ENCODE measurements at regions not wholly inside any gene's neighbourhood (a gene's known extent, or its start where the extent isn't known, plus 50 kb on each side); places are given as distances from the start of the nearest gene placed in this dataset.
"Not testable (repeated sequence)": the region's sequence is repeated elsewhere in the genome, so short reads cannot be mapped to it uniquely, and the experiment has no call there.

GRCh38 chr1:213585402-213585801 lies 402.4 kb upstream of the PROX1 start:
- no peak for DNase-seq (ENCODE audit: low spot score)

- no peak for DNase-seq (ENCODE audit: low spot score)
These were observed 401.7 kb upstream of the PROX1 start for GRCh38 chr1:213585959-213586586.

DNA sequence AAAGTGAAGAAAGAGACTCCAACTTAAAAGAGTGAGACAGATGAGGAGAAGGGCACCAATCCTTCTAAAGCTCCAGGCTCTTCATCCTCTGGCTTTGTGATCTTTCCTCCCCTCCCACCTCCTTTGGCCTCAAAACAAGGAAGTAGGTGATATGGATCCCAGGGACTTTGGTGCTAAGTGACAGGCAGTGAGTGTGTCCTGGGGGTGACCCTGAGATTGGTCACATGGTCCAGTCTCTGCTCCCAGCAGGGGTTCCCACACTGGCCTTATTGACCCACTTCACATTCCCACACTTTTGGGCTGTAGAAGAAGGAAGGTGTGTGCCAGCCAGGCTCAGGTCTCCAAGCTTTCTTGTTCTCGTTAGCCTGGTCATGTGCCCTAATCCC lies 401.2 kb upstream of the PROX1 start:
- no peak for DNase-seq (ENCODE audit: low spot score)

DNA sequence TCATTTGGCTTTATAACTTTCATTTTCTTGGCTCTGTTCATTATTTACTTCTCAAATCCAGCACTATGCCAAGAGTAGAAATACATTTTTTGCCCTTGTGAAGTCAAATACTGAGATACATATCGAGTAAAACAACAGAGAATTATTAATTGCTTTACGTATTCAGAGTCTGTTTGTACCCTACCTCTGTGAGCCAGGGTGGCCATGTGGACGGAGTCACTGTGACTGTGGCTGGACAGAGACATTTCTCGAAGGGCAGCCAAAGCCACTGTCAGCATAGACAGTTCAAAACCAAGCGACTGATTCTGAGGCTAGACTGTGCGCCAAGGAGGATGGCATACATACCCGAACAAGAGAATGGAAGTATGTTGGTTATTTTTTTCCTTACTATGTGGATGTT lies 391.0 kb upstream of the PROX1 start:
- DNase-seq (ENCODE audit: low spot score) = no peak

GRCh38 chr1:213598263-213598662 lies 389.5 kb upstream of the PROX1 start:
- DNase-seq (ENCODE audit: low spot score) = no peak

DNA sequence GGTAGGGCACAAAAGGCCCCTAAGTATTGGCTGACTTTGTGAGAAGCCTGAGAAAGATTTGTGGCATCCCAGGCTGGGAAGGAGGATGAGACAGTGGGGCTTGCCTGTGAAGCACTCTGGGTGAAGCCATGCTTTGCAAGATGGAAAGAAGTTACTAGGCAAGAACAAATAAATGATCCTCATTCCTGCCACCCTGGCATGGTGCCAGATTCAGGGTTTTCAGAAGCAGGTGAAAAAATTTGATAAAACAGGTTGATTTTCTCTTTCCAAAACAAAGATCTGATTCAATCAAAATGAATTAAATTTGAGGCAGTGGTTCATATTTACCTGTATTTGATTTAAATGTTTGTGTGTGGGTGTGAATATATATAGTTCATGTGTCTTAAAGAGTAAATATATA lies 386.9 kb upstream of the PROX1 start:
- DNase-seq (ENCODE audit: low spot score) = no peak

DNA sequence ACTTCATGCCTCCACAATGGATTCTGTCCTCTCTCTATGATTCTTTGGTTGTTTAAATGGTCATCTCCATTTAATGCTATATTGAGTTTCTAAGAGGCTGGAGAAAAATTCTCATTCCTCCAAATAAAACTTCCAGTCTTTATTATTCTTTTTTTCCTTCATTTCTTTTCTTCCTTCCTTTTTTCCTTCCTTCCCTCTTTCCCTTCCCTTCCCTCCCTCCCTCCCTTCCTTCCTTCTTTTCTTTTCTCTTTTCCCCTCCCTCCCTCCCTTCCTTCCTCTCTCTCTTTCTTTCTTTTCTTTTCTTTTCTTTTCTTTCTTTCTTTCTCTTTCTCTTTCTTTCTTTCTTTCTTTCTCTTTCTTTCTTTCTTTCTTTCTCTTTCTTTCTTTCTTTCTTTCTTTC lies 386.1 kb upstream of the PROX1 start:
- not testable (repeated sequence) for DNase-seq (ENCODE audit: low spot score)

GRCh38 chr1:213602796-213603486 lies 384.8 kb upstream of the PROX1 start:
- no peak for DNase-seq (ENCODE audit: low spot score)

DNA sequence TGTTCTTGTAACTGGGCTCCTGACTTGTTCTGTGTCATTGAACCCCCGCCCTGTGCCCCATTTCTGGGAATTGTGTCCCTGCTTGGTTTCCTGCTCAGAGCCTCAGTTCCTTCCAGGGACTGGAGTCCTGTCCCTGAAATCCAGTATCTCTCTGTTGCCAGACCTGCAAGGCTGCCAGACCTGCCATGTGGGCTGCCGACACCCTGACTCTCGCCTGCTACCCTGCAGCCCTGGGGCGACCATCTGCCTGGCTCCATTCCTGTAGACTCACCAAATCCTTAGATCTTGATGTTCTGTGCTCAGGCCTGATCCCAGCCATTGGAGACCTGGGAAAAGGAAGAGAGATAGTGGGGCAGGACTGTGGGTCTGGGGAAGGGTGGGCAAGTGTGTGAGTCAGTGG lies 383.3 kb upstream of the PROX1 start:
- DNase-seq (ENCODE audit: low spot score) = no peak

DNA sequence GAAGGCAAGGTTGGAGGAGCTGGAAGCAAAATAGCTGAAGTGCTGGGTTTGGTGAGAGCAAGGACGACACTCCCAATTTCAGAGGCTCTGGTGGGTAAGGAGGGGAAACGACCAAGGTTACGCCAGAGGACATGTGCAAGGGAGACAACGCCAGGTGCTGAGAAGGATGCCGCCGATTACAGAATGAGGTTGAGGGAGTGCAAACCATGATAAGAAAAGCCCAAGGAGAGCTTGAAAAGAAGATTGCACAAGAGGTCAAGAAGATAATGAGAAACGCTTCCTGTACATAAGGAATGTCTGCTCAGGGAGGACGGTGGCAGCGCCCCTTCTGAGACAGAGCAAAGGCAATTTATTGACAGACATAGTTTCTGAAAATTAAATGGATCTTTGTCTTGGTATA lies 382.0 kb upstream of the PROX1 start:
- no peak for DNase-seq (ENCODE audit: low spot score)

DNA sequence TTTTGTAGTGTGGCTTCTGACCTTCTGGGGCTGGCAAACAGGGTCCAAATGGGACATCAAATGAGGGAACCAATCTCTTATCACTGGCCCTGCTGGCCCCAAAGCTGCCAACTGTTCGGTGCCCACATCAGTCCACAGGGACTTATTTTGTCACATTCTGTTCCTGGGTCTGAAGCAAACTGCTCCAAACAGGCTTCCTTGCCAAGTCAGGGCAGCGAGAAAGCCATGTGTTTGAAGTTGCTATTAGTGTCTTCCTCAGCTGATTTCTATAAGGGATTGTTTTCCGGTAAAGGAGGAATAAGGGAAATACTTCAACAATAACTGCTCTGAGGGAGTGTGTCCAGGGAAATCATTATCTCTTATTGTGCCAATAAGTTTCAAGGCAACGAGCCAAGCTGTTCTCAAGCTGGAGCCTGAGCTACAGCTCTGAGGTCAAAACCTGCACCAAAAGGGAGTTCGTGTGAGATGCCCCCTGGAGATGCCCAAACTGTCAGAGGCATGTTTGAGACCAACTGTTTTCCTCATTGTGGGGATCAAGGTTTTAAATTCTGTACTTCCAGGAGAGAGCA lies 381.4 kb upstream of the PROX1 start:
- no peak for DNase-seq (ENCODE audit: low spot score)

- DNase-seq (ENCODE audit: low spot score) = no peak
These were observed 374.2 kb upstream of the PROX1 start for GRCh38 chr1:213613549-213613948.

DNA sequence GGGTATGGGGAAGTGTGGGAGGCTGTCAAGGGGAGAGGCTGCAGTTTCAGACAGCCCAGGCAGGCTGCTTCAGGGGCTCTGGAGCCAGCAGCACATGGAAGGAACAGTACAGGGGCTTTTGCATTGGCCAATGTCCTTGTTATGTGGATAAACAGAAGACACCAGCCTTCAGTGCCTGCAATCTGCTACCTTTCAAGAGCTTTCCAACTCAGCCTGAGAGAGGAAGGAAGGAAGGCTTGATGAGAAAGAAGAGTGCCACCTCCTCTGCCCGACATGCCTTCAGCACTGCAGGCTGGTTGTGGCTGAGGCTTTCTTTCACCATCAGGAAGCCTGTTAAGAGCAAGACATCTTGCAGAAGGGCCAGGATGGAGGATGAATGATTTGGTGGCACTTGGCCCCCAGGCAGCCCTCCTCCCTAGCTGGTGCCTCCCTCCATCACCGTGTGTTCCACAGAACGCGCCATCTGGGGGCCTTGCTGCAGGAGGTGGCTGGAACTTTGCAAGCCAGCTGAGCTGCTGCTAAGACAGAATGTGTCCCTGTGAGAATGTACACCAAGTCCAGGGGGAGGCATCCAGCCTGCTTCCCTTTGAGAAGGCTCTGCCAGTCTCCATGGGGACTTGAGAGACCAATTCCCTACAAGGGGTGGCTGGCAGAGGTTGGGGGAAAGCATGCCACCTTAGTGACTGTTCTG lies 372.4 kb upstream of the PROX1 start:
- DNase-seq (ENCODE audit: low spot score) = no peak

DNA sequence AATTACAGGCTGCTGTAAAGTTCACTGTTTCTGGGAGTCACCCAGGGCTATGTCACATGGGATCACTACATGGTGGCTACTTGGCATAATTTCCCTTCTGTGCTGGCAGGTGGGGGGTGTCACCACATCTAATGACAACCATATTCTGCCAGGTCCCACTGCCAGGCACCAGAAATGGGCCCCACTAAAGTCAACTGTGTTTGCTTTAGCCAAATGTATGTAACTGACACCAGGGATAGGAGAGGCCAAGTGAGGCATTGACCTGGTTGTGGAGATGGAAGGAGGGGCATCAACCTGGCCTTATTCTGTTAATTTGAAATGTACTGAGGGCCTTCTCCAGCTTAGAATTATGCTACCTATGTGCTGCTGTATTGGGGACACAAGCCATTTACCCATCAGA lies 370.6 kb upstream of the PROX1 start:
- DNase-seq (ENCODE audit: low spot score) = no peak

GRCh38 chr1:213618094-213618493 lies 369.7 kb upstream of the PROX1 start:
- no peak for DNase-seq (ENCODE audit: low spot score)

- no peak for DNase-seq (ENCODE audit: low spot score)
These were observed 368.7 kb upstream of the PROX1 start for GRCh38 chr1:213619026-213619425.

DNA sequence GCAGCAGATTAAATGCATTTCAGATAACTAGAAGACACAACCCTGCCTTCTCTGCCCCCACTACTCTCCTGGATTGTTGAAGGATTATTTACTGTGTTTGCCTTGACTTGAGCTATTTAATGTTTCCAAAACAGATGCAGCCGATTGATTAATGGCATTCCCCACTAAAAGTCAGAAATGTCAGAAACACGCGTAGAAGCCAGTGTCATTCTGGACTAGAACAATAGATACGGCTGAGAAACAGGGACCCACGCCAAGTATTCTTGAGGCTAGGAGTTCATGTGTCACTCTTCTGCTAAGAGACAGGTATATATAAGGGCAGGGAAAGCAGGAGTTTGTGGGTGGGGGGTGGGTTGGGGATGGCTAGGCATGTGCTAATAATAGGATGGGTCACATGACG lies 366.7 kb upstream of the PROX1 start:
- no peak for DNase-seq (ENCODE audit: low spot score)

DNA sequence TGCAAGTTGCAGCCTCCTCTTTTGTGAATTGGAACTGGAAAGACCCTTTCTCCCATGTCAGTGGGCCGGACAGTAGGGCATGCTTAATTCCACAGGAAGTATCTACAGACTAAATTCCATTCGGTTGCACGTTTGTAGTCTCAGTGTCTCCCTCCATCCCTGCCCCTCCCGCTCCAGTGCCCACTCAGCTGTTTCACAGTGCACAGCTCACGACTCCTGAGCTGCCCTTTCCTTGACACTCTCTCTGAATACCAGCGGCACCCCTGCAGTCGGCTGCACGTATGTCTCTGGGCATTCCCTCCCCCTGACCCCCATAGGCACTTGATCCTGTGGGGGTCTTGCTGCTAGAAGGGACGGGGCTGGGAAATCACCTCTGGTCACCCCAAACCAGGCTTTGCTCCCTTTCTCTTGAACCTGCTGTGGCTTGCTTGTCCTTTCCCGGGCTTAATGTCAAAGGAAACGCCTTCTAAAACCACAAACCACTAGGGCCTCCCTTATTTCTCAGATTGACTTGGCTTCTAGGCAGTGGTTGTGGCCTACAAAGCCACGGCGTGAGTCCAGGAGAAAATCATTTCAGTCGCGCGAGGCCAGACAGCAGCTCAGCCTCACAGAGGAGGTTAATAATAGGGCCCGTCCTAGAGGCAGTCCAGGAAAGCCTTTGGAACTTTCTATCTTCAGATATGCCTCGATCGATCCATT lies 365.3 kb upstream of the PROX1 start:
- DNase-seq (ENCODE audit: low spot score) = no peak

GRCh38 chr1:213623064-213623581 lies 364.6 kb upstream of the PROX1 start:
- no peak for DNase-seq (ENCODE audit: low spot score)

DNA sequence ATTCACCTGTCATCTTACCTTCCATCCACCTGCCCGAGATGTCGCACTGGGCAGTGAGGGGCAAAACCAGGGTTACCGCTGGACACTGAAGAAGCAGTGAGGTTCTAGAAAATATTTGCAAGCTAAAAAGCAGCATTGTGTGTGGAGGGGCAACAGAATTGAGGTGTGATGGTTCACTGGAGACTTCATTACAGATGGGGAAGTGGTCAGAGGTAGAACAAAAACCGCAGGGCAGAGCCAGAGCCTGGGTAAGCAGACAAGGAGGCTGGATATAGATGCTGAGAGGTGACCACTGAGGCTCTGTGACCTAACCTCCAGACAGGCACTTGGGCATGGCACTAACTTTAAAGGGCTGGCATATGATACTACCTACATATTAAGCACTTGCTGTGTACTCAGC lies 363.9 kb upstream of the PROX1 start:
- DNase-seq (ENCODE audit: low spot score) = no peak

- not testable (repeated sequence) for DNase-seq (ENCODE audit: low spot score)
These were observed 351.0 kb upstream of the PROX1 start for GRCh38 chr1:213636778-213637177.

GRCh38 chr1:213641312-213641711 lies 346.5 kb upstream of the PROX1 start:
- no peak for DNase-seq (ENCODE audit: low spot score)
